HEK293T (cell line): ENCODE measurements at regions not wholly inside any gene's neighbourhood (a gene's known extent, or its start where the extent isn't known, plus 50 kb on each side); places are given as distances from the start of the nearest gene placed in this dataset.

Experiments
- BHLHE40 ChIP-seq: fragments of 450-650 bp; IDR thresholded peaks from 2 replicates; pipeline ENCODE4 v1.6.1; 2016; ENCODE audit warnings: mild to moderate bottlenecking, moderate library complexity, borderline replicate concordance
- CTBP1 ChIP-seq: fragments of 450-650 bp; IDR thresholded peaks from 2 replicates; pipeline ENCODE4 v1.6.1; 2016; ENCODE audit warnings: borderline replicate concordance
- ELF4 ChIP-seq: fragments of 450-650 bp; IDR thresholded peaks from 2 replicates; pipeline ENCODE4 v1.6.1; 2017; ENCODE audit warnings: antibody characterized with exemption
- FOXA1 ChIP-seq: fragments of 450-650 bp; IDR thresholded peaks from 2 replicates; pipeline ENCODE4 v1.6.1; 2016; ENCODE audit warnings: mild to moderate bottlenecking
- FOXK2 ChIP-seq: fragments of 450-650 bp; IDR thresholded peaks from 2 replicates; pipeline ENCODE4 v1.6.1; 2016; ENCODE audit warnings: mild to moderate bottlenecking
- HDGF ChIP-seq: fragments of 450-650 bp; IDR thresholded peaks from 2 replicates; pipeline ENCODE4 v1.6.1; 2017; ENCODE audit warnings: antibody characterized with exemption, borderline replicate concordance
- PKNOX1 ChIP-seq: fragments of 450-650 bp; IDR thresholded peaks from 2 replicates; pipeline ENCODE4 v1.6.1; 2016
- SUZ12 ChIP-seq: fragments of 450-650 bp; IDR thresholded peaks from 2 replicates; pipeline ENCODE4 v1.6.1; 2016; ENCODE audit warnings: mild to moderate bottlenecking
- TARDBP ChIP-seq: fragments of 450-650 bp; IDR thresholded peaks from 2 replicates; pipeline ENCODE4 v1.6.1; 2016
- ZNF384 ChIP-seq: fragments of 450-650 bp; IDR thresholded peaks from 2 replicates; pipeline ENCODE4 v1.6.1; 2016

- TF ChIP-seq TARDBP: no peak
- TF ChIP-seq CTBP1: no peak
- no peak for TF ChIP-seq PKNOX1
- no peak for TF ChIP-seq HDGF
- no peak for TF ChIP-seq BHLHE40
- no peak for TF ChIP-seq ELF4
- TF ChIP-seq FOXA1: no peak
- no peak for TF ChIP-seq ZNF384
- no peak for TF ChIP-seq FOXK2
- TF ChIP-seq SUZ12: no peak
These were observed 121.1 kb downstream of the PDCD6IP start for GRCh38 chr3:33919312-33920120.
